ENCODE measurements at regions not wholly inside any gene's neighbourhood (a gene's known extent, or its start where the extent isn't known, plus 50 kb on each side); places are given as distances from the start of the nearest gene placed in this dataset.

GRCh38 chr5:54719384-54720283, 202.1 kb downstream of the SNX18 start:
- no peak for DNase-seq (ENCODE audit: low read depth, low spot score)

DNA sequence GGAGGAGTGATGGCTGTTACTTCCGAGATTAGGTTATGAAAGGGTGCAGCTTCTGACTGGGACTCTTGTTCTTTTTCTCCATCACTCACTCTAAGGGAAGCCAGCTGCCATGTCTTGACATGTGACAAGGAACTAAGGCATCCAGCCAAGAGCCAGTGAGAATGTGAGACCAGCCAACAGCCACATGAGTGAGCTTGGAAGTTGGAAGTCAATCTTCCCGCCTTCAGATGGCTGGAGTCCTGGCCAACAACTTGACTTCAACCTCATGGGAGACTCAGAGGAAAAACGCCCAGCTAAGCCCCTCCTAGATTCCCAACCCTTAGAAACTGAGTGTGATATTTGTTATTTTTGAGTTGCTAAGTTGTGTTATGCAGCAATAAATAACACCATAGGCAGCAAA, 201.1 kb downstream of the SNX18 start:
- DNase-seq (ENCODE audit: low read depth, low spot score): no peak

GRCh38 chr5:54717870-54718269, 200.3 kb downstream of the SNX18 start:
- no peak for DNase-seq (ENCODE audit: low read depth, low spot score)

DNA sequence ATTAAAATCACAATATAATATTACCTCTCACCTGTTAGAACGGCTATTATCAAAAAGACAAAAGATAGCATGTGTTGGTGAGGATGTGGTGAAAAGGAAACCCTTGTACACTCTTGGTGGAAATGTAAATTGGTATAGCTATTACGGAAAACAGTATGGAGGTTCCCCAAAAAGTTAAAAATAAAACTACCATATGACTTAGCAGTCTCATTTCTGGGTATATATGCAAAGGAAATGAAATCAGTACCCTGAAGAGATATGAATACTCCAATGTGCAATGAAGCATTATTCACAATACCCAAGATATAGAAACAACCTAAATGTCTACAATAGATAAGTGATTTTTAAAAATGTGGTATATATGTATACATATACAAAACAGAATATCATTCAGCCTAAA, 199.9 kb downstream of the SNX18 start:
- DNase-seq (ENCODE audit: low read depth, low spot score): no peak

DNA sequence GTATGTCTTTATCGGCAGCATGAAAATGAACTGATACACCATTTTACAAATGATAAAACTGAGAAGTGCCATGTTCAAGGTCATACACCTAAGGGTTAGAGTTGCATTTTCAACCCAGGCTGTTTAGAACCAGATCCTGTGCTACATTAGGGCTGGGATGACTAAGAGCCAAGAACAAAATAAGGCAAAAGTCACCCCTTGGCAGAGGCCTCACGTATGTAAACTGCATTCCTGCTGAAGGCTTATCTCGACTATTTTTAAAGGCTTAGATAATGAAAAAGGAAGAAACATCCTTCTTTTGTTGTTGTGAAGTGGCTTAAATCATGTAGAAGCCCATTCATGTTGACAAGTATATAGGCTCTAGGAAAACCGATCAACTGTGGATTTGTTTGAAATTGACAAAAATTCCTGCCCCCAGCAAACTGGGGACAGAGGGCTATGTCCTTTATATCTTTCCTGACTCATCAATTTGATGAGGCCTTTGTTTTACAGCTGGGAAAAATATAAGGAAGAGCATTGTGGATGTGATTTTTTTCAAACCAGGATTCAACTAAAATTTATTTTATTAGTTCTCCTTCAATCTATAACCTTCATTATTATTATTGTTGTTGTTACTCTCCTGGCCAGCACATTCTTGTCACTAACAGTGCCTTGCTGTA, 196.5 kb downstream of the SNX18 start:
- no peak for DNase-seq (ENCODE audit: low read depth, low spot score)

DNA sequence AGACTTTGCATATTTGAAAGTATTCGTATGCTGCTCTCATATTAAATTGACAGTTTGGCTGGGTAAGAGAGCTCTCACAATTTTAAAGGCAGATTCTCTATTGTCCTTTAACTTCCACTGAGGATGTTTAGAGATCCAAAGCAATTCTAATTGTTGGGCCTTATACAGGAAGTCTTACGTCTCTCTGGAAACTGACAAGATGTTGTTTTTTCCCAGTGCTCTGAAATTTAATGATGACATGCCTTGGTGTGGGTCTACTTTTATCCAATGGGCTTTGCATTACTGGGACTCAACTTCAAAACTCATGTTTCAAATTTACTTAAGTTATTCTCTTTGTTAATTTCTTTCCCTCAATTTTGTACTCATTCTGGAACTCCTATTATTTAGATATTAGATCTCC, 191.5 kb downstream of the SNX18 start:
- DNase-seq (ENCODE audit: low read depth, low spot score): no peak

DNA sequence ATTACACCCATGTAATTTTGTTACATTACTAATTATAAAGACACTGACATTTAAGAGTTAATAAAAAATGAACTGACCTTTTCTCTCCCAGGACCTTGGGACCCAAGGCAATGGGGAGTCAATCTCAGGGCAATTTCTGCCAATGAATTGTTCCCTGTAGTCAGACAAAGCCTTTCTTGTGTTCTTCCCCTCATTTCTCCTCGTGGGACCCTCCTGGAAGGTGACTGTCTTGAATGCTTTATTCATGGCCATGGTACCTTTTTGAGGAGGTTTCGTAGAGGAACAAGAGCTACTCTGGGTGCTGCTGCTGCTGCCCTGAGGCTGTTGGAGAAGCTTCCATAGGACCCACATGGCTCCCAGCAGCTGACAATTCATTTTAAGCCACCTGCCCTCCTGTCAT, 190.3 kb downstream of the SNX18 start:
- DNase-seq (ENCODE audit: low read depth, low spot score): no peak

DNA sequence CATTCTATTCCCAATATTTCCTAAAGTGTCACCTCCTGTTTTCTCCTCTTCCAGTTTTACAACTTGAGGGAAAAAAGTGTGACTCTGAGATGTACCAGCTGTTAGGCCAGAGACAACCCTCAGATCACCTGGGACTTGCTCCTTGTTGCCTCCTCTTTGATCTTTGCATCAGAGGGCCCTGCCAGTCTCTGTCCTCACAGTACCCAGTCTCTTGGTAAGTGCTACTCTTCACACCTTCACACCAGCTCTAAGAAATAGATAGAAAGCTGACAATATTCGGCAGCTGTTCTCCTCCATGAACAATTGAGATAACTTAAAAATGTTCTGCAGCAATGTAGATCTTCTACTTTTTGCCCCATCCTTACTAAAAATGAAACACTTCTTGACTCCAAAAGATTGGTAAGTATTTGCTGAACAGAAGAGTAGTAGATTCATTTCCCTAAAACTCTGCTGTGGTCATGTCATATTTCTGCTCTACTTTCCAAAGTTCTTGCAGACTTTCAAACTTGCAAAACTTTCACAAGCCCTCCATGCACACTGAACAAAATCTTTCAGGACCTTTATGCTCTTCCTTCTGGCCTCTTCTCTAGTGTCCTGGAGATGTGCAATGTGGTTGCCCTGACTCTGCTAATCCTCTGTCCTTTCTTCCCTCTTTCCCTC, 188.6 kb downstream of the SNX18 start:
- DNase-seq (ENCODE audit: low read depth, low spot score): no peak

DNA sequence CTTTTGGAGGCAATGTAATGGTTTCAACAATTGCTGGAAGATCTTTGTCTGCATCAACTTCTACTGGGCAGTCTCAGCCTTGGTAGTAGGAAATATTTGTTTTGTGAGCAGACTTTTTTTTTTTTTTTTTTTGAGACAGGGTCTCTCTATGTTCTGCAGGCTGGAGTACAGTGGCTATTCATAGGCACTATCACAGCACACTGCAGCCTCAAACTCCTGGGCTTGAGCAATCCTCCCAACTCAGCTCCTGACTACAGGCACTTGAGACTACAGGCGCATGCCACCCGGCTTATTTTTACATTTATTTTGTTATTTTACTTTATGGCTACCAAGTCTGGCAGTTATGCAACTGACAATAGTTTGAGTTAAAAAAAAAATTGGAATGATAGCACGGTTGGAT, 187.3 kb downstream of the SNX18 start:
- no peak for DNase-seq (ENCODE audit: low read depth, low spot score)

DNA sequence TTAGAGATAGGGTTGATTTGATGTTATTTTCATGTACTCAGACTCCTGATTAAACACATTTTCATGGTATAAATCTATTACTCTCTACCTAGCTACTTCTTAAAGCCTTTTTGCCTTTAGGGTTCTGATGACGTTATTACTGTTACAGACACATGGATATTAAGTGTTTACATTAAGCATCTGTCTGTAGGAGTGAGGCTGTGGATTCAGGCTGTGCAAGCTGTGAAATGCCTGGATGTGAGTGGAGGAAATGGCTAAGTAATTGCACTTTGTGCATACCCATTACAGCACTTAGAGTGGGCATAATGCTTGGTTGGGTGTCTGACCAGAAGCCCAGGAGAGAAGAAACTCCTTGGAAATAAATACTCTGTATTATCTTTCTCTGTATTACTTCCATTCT, 186.8 kb downstream of the SNX18 start:
- no peak for DNase-seq (ENCODE audit: low read depth, low spot score)

- no peak for DNase-seq (ENCODE audit: low read depth, low spot score)
These were observed 186.2 kb downstream of the SNX18 start for GRCh38 chr5:54703565-54704255.

DNA sequence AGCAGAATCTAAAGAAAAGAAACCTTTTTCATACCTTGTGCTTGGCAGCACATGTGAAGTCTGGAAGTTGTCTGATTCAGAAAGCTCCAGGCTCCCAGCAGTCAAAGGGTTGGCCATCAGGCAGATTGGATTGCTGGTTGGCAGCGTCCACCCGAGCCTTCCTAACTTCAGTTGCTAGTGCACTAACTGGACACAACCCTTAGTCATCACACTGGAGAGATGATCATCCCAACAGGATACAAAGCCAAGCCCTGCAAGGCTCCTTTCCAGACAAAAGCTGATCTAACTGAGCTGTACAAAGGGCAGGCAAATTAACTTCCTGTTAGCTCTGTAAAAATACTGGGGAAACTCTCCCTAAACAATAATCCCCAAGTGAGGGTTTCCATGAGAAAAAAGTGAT, 185.6 kb downstream of the SNX18 start:
- DNase-seq (ENCODE audit: low read depth, low spot score): no peak

DNA sequence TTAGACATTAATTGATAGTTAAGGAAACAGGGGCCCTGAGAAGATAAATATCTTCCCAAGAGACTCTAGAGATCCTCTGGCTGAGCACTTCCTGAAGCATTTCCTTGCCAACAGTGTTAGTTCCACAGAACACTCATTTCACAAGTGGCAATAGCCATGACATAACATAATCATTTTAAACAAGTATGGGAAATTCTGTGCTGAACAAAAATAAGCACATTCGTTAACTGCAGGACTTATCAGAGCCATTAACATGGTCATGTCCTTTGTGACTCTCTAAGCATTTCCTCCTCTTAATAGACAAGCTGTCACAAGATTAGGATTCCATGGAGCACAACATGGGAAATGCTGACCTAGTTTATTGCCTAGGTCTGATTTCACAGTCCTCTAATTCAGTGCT, 184.9 kb downstream of the SNX18 start:
- DNase-seq (ENCODE audit: low read depth, low spot score): no peak

DNA sequence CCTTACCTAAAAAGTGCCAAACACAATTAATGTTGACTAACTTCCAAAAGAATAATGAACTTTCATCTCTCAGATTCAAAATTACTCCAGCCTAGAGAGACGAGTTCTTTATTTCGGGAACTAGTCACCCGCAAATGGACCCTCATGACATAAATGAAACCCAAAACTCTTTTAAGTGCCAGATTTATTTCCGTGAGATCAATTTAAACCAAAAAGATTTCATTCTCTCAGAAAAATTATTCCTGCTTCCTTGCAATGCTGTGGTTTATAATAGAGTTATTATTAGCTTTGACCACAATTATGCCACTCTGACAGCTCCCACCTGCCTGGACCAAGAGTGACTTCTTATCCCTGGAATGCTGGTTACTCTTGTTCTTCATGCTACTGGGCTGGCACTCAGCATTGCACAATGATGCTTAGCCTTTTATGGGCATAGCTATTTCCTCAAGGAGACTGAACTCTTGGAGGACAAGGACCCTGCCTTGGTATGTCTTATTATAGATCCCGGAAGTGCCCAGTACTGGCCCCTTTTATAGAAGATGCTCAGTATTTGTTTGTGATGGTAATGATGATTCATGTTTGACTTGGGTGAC, 183.5 kb downstream of the SNX18 start:
- no peak for DNase-seq (ENCODE audit: low read depth, low spot score)

GRCh38 chr5:54696931-54697330, 179.4 kb downstream of the SNX18 start:
- DNase-seq (ENCODE audit: low read depth, low spot score): no peak

- no peak for DNase-seq (ENCODE audit: low read depth, low spot score)
These were observed 178.8 kb downstream of the SNX18 start for GRCh38 chr5:54696346-54696745.

GRCh38 chr5:54695198-54695966, 177.8 kb downstream of the SNX18 start:
- DNase-seq (ENCODE audit: low read depth, low spot score): no peak

- DNase-seq (ENCODE audit: low read depth, low spot score): no peak
These were observed 176.5 kb downstream of the SNX18 start for GRCh38 chr5:54693936-54694657.

DNA sequence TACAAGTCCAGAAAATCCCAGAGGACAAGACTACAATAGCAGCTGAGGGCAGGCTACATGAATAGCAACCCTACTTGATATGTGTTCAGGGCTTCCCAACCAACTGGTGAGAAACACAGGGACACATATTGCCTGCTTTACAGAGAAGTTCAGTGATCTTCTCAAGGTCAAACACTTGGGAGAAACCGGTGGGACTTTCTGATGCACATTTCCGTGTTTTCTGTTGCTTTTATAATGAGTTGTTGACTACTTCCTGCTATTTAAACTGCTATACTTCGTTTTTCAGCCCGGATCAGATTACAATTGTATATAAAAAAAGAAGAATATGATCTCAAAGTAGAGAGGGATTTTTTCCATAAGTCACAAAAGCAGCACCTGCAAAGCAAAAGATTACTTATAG, 175.1 kb downstream of the SNX18 start:
- no peak for DNase-seq (ENCODE audit: low read depth, low spot score)

- DNase-seq (ENCODE audit: low read depth, low spot score): no peak
These were observed 174.1 kb downstream of the SNX18 start for GRCh38 chr5:54691656-54692055.

Measured in activated CD4-positive, CD25-positive, alpha-beta regulatory T cell treated with anti-CD3 and anti-CD28 coated beads, Interleukin-2, amount 50 U/mL, for 16 hours (primary cell).